Gastrocnemius medialis (tissue), 4 donors: ENCODE measurements at regions not wholly inside any gene's neighbourhood (a gene's known extent, or its start where the extent isn't known, plus 50 kb on each side); places are given as distances from the start of the nearest gene placed in this dataset.

Experiments
- CTCF ChIP-seq, 5 experiments: fragments of 450-650 bp in 3 of 5; fragments of 200-600 bp in 2 of 5; sonication (generic) in 2 of 5; IDR thresholded peaks in 4 of 5; conservative IDR thresholded peaks in 1 of 5; 1 replicate in 4 of 5; 2 replicates in 1 of 5; pipeline ENCODE4 v1.5.1; 2016 to 2019; ENCODE audit warnings: antibody characterized with exemption in 5 of 5, mild to moderate bottlenecking in 3 of 5, moderate library complexity in 3 of 5
- POLR2A ChIP-seq, 2 donors: fragments of 450-650 bp; IDR thresholded peaks; one replicate each; pipeline ENCODE4 v1.6.1; 2017; ENCODE audit warnings: antibody characterized with exemption in 2 of 2, mild to moderate bottlenecking in 2 of 2, moderate library complexity in 2 of 2

GRCh38 chr9:120210274-120210673 lies 369.7 kb downstream of the CDK5RAP2 start:
- TF ChIP-seq CTCF (IDR thresholded peaks at IDR 0.05 in 4 of 5, conservative IDR thresholded peaks at IDR 0.05 in 1 of 5) (no peak), POLR2A (IDR thresholded peaks at IDR 0.05) (no peak)
